ENCODE measurements at regions not wholly inside any gene's neighbourhood (a gene's known extent, or its start where the extent isn't known, plus 50 kb on each side); places are given as distances from the start of the nearest gene placed in this dataset.

DNA sequence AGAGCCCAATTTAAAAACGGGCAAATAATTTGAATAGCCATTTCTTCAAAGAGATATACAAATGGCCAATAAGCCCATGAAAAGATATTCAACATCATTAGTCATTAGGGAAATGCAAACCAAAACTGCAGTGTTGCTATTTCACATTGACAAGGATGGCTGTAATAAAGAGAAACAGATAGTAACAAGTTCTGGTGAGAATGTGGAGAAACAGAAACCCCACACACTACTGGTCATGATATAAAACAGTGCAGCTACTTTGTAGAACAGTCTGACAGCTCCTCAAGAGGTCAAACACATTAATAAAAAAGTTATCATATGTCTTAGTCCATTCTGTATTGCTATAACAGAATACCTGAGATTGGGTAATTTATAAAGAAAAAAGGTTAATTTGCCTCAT, 237.0 kb upstream of the GRAMD2B start:
- TF ChIP-seq, protein P1, sequence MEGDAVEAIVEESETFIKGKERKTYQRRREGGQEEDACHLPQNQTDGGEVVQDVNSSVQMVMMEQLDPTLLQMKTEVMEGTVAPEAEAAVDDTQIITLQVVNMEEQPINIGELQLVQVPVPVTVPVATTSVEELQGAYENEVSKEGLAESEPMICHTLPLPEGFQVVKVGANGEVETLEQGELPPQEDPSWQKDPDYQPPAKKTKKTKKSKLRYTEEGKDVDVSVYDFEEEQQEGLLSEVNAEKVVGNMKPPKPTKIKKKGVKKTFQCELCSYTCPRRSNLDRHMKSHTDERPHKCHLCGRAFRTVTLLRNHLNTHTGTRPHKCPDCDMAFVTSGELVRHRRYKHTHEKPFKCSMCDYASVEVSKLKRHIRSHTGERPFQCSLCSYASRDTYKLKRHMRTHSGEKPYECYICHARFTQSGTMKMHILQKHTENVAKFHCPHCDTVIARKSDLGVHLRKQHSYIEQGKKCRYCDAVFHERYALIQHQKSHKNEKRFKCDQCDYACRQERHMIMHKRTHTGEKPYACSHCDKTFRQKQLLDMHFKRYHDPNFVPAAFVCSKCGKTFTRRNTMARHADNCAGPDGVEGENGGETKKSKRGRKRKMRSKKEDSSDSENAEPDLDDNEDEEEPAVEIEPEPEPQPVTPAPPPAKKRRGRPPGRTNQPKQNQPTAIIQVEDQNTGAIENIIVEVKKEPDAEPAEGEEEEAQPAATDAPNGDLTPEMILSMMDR (IDR thresholded peaks at IDR 0.05): no peak
- no peak for TF ChIP-seq EZH2 (IDR thresholded peaks at IDR 0.05)
- TF ChIP-seq EZH2phosphoT487 (IDR thresholded peaks at IDR 0.05): no peak
